GF-D8 (cell line): ENCODE measurements at regions not wholly inside any gene's neighbourhood (a gene's known extent, or its start where the extent isn't known, plus 50 kb on each side); places are given as distances from the start of the nearest gene placed in this dataset.
"Not testable (repeated sequence)": the region's sequence is repeated elsewhere in the genome, so short reads cannot be mapped to it uniquely, and the experiment has no call there.

Experiments
- DNase-seq: peaks from one replicate; lab custom pipeline; 2025; lab: John Stamatoyannopoulos, UW

DNA sequence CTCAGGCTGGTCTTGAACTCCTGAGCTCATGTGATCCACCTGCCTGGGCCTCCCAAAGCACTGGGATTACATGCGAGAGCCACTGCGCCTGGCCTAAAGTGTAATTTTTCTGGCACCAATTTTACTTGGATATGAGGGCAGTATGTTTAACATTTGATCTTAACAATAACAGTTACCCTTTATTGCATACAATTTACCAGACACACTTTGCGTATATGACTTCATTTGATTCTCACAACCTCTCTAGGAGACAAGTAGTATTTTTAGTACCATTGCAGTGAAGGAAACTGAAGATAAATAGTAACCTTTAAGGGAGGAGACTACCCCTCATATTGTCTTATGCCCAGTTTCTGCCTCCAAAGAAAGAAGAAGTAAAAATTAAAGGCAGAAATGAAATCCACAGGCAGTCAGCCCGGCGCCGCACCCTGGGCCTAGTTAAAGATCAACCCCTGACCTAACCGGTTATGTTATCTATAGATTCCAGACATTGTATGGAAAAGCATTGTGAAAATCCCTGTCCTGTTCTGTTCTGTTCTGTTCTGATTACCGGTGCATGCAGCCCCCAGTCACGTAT, 54.0 kb downstream of the CYP26A1 start:
- not testable (repeated sequence) for DNase-seq

DNA sequence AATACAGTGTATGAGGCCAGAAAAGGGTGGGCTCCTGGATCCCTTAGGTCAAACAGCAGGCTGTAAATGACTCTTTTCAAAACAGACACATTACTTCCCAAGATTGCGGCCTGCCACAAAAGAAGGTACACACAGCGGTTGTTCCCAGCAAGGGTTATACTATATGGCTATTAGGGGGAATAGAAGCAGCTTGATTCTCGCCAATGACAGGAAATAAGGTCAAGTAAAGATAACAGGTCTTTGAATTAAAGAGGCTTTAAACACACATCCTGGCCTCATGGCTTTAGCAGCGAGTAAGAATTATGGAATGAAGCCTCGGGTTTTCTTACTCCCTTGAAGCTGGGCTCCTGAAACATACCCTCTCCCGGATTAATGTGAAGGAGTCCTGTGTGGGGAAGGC, 58.3 kb downstream of the CYP26A1 start:
- no peak for DNase-seq

DNA sequence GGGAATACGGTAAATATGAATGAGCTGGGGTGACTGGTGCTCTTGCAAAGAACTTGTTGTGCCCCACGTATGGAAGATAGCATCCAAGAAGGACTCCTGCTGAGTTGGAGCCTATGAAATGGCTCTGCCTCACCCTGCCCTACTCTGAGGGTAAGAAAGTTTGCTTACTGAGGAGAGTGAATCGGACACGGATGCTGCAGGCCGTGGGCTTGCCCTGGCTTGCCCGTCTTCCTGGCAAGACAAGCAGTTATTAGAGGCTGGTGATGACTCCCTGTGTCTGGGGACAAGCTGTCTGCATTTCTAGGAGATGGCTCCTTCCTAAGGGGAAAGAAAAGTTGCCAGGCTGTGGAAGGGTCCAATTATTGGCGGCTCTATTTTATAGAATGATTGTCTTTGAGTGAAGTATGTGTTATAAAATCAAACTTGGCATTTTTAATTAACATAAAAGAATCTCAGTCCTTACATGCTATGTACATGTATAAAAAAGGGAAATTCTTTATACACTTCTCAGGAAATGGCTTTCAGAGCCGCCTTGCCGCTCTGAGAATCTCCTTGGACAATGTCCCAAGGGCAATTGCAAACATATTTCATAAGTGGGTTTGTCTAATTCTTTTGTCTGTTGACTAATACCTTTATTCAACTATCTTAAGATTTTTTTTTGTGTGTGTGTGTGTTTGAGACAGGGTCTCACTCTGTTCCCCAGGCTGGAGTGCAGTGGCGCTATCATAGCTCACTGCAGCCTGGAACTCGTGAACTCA, 64.6 kb downstream of the CYP26A1 start:
- DNase-seq = no peak

DNA sequence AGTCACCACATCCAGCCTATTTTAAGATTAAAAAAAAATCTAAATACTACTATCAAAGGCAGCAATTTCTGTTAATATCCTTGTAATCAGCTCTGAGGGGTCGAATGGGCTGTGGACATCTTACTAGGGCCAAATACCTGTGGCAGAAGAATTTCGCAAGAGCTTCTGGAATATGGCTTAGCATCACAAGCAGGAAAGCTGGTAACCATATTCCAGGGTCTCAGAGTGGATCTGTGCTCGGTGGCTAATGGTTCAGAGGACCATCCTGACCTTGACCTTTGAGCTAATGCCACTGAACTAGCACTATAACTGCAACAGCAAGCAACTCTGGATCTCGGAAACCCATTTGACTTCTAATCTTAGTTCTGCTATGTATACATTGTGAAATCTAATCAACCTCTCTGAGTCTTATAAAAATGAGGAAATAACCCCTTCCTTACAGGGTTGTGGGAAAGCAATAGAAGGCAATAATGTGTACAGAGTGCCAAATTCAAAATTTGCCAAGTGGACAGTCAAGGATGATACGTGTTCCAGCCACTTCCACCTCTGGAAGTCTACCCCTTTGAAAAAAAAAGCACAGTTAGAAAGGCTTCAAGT, 65.5 kb downstream of the CYP26A1 start:
- no peak for DNase-seq

DNA sequence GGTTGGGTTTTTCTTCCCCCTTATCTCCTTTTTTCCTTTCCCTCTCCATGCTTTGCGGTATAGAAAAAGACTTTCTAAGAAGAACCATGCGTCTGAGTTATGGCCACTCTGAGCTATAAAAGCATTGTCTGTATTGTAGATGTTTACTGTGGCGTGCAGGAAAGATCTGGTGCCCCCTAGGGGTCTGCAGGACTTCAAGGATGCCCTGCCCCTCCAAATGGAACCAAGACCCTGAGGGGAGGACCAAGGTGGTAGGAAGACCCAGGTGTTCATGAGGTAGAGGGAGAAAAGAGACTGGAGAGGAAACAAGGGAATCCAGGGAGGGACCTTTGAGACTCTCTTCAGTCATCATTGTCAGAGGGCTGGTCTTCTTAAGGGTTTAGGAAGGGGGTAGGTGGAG, 68.8 kb downstream of the CYP26A1 start:
- no peak for DNase-seq

DNA sequence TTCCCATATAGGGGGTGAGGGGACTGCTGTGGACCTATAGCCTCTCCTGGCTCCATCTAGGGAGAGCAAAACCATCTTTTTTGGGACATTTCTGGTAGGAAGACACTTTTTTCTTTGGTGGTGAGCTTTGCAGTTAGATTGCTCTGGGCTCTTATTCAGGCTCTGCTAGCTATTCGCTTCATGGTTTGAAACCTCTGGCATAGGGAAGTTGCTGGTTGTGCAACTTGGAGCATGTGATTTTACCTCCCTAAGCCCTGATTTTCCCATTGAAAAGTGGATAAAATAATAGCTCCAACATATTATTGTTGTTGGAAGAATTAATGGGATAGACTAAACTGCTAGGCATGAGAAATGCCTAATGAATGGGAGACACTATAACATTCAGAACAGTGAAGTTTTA, 69.6 kb downstream of the CYP26A1 start:
- DNase-seq = no peak

DNA sequence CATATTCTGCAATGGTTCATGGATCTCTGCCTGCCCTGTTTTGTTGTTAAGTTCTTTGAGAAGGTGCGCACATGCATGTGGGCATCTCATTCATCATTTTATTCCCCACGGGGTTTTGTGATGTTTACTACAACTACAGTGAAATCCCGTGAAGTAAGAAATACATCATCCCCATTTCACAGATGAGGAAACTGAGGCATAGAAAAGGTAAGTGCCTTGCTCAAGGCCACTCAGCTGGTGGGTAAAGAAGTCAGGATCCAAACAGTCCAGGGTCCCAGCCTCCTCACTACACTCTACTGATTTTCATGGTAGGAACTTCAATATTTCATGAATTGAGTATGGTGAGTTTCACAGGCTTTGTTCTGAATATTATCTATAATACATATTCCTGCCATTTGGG, 72.6 kb downstream of the CYP26A1 start:
- DNase-seq = no peak

DNA sequence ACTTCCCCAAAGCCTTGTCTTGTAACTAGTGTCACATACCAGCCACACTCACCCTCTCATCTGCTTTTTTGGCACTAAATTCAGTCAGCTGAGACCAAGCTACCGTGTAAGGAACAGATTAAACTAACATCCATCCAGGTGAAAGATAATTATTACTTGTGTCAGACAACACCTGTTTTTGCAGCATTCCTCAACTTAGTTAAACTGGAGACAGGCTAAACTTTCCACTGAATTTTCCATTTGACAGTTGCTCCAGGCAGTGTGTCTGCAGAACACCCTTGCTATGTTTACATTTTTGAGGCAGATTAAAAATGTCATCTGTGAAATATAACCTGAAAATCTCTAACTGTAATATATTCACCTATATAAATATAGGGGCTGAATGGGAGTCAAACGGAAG, 73.6 kb downstream of the CYP26A1 start:
- no peak for DNase-seq

DNA sequence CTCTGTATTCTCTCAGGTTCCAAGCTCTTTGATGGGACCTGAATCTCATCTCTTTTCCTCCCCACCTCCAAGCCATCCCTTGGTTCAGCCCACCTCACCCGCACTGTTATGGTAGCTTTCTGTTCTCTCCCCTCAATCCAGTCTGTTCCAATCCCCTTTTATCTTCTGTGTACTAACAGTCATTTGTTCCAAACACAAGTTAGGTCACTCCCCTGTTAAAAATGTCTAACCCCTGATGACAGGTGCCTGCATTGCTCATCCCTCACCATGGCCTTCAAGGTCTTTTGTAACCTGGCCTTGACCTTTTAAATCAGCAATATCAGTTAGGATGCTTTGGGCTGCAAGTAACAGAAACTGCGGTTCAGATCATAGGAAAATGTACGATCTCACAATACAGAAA, 74.8 kb downstream of the CYP26A1 start:
- no peak for DNase-seq

DNA sequence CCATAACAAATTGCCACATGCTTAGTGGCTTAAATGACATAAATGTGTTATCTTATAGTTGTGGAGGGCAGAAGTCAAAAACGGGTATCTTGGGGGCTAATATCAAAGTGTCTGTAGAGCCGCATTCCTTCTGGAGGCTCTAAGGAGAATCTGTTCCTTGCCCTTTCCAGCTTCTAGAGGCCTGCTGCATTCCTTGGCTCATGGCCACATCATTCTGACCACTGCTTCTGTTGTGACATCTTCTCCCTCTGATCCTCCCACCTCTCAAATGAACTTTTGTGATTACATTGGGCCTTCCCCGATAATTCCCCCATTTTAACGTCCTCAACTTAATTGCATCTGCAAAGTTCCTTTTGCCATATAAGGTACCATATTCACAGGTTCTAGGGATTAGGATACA, 76.1 kb downstream of the CYP26A1 start:
- DNase-seq = no peak

DNA sequence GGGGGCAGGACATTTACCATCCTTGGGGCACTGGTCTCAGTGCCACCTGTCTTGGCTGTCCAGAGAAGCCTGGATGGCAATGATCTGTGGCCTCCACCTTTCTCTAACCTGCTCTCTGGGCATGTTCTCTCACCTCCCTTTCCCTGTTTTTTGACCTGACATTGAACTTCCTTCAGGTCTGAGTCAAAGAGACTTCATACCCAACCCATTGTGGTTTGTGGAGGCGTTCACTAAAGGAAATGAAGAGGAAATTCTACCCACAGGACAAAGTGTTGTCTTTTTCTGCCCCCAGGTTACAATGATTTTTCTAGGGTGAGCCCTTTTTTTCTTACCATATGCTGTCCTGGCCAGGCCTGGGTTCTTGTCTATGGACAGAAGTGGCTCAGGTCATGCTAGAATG, 76.6 kb downstream of the CYP26A1 start:
- no peak for DNase-seq

DNA sequence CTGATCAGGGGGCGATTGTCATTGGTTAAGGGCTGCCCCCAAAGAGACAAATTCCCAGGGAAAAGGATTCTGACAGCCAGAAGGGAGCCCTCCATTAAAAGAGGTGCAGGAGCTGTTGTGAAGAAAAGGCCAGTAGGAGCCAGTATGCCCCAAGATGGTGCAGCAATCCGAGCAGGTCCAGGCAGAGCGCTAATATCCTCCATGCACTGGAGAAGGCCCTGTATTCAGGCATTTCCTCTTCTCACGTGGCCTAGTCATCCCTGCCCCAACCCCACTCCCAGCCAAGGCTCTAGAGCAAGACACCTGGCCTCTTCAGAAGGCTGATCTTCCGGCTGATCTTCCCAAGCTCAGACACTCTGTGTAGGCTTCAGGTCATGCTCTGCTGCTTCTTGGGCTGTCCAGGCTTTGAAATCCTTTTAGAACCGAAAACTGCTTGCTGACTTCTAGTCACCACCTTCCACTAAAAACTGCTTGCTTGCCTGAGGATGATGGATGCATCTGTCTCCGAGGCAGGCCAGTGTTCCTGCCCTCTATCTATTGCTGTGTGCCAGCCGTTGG, 77.4 kb downstream of the CYP26A1 start:
- no peak for DNase-seq

DNA sequence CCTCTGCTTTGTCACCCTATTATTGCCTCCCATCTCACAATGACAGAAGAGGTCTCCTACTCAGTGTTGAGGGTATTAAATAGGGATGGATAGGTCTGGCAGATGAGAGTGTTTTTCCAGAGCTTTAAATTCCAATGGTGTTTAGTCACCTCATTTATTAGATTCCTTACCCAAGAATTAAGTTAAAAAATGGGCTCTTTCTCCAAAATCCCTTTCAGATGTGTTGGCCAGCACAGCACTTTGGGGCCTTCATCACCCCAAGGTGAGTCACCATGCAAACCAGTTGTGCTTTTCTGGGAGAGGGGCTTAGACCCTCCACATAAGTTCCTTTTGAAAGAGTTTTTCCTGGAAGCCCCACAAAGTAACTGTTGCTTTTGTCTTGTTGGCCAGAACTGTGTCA, 78.4 kb downstream of the CYP26A1 start:
- DNase-seq = no peak

DNA sequence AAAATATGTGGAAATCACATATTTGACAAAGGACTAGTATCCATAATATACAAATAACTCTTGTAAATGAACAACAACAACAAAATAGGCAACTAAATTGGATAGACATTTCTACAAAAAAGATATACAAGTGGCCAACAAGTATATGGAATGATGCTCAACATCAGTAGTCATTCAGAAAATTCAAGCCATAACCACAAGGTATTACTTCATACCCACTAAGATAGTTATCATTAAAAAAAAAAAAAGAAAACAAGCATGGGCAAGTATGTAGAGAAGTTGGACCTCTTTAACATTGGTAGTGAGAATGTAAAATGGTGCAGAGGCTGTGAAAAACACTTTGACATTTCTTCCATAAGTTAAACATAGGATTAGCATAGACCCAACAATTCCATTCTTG, 80.8 kb downstream of the CYP26A1 start:
- DNase-seq = no peak

DNA sequence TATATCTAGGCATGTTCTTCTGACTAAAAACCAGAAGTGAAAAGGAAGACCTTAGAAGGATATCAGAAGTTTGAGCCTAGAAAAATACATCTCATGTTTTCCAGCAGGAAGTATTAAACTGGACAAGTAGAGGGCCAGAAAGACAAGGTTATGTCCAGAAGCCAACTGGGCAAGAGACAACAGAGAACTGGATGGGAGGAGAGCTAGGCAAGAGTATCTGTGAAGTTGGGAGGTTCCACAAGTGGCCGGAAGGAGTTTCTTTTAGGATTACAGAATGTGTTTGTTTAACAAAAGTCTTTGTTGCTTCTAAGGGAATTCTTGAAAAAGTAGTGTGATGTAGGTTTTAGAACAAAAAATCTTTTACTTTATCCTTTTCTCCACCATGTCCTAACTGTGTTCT, 86.4 kb downstream of the CYP26A1 start:
- DNase-seq = no peak

DNA sequence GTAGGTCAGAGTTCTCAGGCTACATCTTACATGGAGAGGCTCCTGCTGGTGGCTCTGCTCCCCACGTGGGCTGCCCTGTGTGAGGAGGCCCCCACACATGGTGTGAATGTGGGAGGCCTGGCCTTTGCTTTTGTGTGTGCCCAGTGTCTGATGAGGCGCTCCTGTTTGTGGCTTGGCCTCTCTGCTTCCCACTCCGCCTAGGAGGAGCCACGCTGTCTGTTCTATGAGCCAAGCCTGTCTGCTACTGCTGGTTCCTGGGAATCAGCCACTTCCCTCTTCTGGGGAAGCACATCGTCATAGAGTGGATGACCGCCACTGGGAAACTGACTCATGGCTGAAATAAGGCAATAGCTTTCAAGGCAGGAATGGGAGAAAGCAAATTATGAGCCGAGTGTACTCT, 87.1 kb downstream of the CYP26A1 start:
- no peak for DNase-seq

DNA sequence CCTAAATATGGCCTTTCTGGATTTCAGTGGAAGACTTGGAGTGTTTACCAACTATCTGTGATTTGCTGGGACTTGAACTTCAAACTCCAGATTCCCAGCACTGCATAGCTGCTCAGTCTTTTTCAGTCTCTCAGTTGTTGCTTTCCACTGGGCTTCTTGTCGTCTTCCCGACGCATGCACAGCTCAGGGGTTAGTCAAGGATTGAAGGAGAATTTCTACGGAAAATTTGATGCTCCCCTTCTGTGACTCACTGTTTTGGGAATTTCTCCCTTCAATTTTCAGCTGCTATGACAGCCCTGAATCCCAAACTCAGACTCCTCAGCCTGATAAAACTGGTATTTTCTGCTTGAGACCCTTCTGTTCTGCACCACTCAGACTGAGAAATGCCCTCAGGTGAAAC, 91.7 kb downstream of the CYP26A1 start:
- DNase-seq = no peak

DNA sequence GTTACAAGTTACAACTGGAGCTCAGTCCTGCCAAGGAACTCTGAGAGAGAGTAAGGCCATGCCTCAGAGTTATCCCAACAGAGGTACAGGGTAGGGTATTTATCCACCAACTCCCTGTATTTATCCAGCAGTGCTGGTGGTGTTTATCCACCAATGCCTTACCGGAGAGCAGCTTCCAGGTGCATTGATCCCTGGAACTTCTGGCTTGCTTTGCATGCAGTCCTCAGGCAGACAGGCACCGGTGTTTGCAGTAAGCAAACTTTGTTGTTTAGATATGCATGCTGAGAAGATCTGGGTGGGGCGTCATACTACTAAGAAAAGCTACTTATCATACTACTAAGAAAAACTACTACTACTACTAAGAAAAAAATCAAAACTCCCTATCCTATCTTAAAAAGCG, 92.4 kb downstream of the CYP26A1 start:
- DNase-seq = no peak

DNA sequence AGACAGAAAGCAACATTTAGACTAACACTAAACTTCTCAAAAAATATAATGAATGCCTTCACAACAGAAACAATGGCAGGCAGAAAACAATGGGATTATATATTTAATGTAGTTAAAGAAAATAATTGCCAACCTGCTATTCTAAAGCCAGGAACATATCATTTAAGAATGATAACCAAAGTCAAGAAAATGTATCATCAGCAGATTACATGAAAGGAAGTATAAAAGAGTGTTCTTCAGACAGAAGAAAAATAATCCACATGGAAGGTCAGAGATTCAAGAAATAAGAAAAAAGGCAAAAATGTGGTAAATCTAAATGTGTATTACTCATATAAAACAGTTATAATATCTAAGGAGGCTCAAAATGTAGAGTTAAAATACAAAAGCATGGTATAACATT, 98.1 kb downstream of the CYP26A1 start:
- DNase-seq = no peak

DNA sequence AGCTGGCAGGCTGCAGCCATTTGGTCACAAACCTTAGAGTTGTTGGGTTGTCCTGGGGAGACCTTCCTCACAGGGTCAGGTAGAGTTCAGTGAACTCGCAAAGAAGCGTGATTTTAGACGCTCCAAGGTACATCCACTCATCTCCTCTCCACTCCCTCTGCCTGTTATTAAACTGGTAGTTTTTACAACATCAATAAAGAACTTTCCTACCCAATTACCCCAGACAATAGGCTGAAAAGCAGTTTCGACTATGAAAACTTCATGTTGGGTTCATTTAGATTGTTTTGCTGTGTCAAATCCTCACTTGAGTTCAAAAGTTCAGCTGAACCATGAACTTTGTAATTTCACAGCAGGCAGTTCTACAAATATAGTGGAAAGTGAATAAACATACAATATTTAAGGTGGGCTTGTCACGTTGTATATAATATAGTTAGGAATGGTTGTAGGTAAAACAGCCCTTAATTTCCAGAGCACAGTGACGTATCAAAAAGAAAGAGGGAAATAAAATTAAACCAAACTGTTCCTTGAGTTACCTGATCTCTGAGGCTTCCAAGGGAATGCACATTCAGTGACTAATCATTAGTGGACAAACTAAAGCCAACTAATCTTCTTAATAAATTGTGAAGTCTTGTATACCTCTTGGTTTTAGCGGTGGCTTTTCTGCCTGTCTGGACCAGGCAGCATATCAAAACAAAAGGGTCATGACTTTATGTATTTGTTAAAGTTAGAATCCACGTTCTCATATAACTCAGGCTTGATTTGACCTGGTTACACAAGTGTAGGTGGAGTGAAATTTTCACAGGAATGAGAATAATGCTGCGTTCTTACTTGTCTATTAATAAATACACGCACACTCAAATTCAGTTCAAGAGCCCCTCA, 100.5 kb downstream of the CYP26A1 start:
- DNase-seq = no peak

DNA sequence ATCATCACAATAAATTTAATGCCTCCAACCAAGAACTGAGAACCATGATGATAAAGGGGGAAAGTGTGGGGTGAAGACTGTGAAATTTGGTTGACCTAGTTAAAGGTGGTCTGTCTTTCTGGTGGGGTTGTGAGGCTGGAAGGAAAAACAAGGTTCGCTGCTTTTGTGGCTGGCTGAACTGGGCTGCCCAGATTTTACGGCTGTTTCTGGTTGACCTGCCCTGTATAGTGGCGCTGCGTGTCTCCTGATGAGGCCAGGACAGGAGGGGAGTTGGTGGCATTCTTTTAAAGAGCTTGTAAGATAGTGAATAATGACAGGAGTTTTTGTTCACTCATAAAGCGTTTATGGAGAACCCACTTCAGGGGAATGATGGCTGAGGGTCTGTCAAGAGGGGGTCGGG, 101.8 kb downstream of the CYP26A1 start:
- no peak for DNase-seq

DNA sequence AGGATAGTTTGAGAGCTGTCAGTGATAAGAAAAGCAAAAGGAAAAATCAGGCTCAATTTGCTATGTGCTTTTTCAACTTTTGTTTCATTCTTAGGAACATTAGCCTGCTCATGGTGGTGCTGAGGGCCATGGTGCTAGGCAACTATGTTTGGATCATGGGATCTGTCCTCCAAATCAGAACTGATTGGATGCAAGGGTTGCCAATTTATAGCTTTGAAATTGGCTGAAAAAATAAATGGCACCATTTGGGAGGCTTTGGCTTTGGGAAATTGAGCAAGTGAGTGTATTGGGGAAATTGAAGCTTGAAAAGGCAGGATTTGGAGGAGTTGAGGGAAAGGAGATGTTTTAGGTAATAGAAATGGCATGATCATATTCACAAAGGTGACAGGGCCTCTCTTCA, 103.8 kb downstream of the CYP26A1 start:
- no peak for DNase-seq
